ENCODE measurements at regions not wholly inside any gene's neighbourhood (a gene's known extent, or its start where the extent isn't known, plus 50 kb on each side); places are given as distances from the start of the nearest gene placed in this dataset.
"Not testable (repeated sequence)": the region's sequence is repeated elsewhere in the genome, so short reads cannot be mapped to it uniquely, and the experiment has no call there.

GRCh38 chr9:117851836-117852461 is 147.7 kb downstream of the TLR4 start:
- H3K27ac ChIP-seq, H3K4me3 ChIP-seq: not testable (repeated sequence)

- Histone ChIP-seq H3K4me3 (no peak overlapping the region), H3K27ac (no peak overlapping the region)
Observed at GRCh38 chr9:117858561-117858960, 154.4 kb downstream of the TLR4 start.

- Histone ChIP-seq H3K4me3 (no peak overlapping the region), H3K27ac (no peak overlapping the region)
Observed at GRCh38 chr9:117860849-117861248, 156.6 kb downstream of the TLR4 start.

- Histone ChIP-seq H3K27ac (no peak overlapping the region), H3K4me3 (no peak overlapping the region)
Observed at GRCh38 chr9:117864385-117865057, 160.3 kb downstream of the TLR4 start.

DNA sequence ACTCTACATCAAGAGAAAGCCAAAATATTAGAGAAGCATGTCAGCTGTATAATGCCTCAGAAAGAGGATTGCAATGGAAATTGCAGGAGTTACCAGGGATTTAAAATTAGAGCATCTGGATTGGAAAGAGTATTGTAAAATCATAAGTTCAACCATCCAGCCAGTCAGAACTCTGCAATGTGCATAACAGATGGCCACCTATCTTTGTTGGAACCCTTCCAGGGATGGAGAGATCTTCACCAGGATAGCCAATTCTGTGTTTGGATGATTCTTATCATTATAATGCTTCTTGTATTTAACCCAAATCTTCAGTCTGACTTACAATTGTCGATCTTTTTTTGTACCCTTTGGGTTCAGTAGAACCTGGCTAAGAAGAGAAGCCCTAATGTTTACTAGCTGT is 164.4 kb downstream of the TLR4 start:
- H3K27ac ChIP-seq, result no peak overlapping the region
- H3K4me3 ChIP-seq, result no peak overlapping the region

- no peak overlapping the region for H3K4me3 ChIP-seq
- H3K27ac ChIP-seq, result no peak overlapping the region
Observed at GRCh38 chr9:117869287-117869686, 165.1 kb downstream of the TLR4 start.

DNA sequence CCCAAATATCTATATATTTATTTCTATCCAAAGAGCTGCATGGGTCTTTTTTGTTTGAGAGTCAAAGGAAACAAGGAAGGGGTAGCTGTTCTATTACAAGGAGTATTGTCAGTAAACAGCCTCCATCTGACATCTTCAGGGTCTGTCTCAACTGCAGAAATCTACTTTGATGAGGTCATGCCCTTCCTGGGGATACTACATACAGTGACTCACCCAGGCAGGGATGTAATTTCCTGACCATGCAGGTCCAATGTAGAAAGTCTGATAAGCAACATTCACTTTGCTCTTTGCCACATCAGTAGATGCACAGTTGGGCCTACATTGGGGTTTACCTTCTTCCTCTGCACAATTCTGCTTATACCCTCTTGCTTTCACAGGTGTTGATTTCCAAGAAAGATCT is 165.5 kb downstream of the TLR4 start:
- Histone ChIP-seq H3K27ac (no peak overlapping the region), H3K4me3 (no peak overlapping the region)

DNA sequence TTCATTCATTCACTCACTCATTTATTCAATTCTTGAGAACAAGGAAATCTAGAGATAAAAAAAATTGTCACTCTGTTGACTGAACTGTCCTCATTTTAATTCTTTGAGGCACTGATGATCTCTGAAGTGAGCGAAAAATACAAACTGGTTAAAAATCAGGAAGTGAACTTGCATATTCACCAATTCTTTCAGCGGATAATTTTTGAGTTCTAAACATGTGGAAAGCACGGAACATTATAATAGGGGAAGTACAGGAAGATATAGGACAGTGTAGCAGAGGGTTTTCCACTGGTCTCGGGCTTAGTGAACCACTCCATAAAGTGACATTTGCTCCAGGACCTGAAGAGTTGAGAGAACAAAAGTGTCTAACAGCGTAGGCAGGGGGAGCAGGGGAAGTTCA is 169.5 kb downstream of the TLR4 start:
- Histone ChIP-seq H3K4me3 (no peak overlapping the region), H3K27ac (no peak overlapping the region)

DNA sequence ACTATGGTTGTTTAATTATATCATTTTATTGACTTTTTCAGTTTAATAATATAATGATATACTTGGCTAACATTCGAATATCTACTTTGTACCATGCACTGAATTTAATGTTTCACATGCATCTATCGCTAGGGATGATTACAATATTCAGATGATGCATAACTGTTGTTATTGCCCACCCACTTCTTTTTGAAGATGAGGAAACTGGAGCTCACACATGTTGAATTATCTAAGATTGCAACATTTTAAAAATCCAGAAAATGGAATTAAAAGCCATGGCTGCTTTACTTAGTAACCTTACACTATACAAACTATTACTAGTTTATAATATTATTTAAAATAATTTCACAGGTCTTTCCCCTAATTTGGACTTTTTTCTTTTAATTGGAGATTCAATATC is 171.7 kb downstream of the TLR4 start:
- Histone ChIP-seq H3K4me3 (no peak overlapping the region), H3K27ac (no peak overlapping the region)

DNA sequence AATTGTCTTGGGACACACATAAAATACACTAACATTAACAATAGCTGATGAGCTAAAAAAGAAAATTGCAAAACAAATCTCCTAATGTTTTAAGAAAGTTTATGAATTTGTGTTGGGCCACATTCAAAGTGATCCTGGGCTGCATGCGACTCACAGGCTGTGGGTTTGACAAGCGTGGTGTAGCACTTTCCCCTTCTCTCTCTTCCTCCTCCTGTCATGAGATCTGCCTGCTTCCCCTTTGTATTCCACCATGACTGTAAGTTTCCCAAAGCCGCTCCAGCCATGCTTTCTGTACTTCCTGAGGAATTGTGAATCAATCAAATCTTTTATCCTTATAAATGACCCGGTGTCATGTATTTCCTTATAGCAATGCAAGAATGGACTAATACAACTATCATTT is 178.0 kb downstream of the TLR4 start:
- Histone ChIP-seq H3K27ac (no peak overlapping the region), H3K4me3 (no peak overlapping the region)

GRCh38 chr9:117886616-117887015 is 182.4 kb downstream of the TLR4 start:
- Histone ChIP-seq H3K27ac (no peak overlapping the region), H3K4me3 (no peak overlapping the region)

GRCh38 chr9:117887383-117887782 is 183.2 kb downstream of the TLR4 start:
- H3K27ac ChIP-seq, result peak overlapping the region in 1 of 21 experiments; percentile 1

DNA sequence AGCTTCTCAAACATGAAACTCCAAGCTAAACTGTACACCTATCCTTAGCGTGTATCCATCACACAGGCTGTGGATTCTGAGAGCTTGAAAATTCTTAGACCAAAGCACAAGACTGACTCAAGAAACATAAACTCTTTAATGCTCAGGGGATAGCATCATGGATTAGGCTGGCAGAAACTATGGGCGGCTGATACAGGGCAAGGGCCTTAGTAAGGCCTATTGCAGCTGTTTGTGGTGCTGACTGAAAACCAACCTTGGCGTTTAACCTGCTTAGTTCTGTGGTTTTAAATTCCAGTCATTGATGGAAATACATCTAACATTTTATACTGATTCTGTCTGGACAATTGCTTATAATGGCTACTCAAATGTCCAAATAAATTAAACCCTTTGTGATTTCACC is 183.7 kb downstream of the TLR4 start:
- Histone ChIP-seq H3K4me3 (no peak overlapping the region), H3K27ac (peak overlapping the region in 1 of 21 experiments; percentile 1)

More at GRCh38 chr9:117887383-117887782, 183.2 kb downstream of the TLR4 start:
- no peak overlapping the region for H3K4me3 ChIP-seq

DNA sequence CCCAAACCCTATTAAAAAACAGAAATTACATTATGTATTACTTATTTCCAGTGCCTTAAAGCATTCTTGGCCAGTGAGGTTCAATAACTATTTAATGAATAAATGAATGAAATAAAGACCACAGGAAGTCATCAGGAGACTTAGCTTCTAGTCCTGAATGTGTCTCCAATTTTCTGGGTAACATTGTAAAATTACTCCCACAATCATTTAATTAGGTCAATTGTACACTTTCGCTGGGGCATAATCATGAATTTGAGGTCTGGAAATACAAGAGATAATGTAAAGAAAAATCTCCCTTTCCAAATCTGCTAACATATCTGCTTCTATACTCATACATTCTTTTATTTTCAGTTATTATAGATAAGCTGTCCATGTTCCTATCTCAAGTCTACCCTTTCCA is 199.2 kb downstream of the TLR4 start:
- Histone ChIP-seq H3K27ac (no peak overlapping the region), H3K4me3 (no peak overlapping the region)

DNA sequence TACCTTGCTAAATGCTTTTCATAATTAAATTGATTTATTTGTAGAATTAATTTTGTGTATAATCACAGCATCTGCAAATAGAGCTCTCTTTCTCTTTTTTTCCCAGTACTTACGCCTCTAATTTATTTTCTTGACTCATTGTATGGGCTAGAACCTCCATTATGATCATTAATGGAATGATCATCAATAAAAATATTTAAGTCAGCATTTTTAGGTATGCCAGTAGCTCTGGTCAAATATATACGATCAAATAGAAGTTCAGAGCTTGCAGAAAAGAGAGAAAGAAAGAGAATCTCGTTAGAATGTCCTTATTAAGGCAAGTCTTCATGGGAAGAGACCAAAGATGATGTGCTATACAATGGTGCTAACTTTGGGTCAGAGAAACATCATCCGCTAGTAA is 202.6 kb downstream of the TLR4 start:
- Histone ChIP-seq H3K27ac (no peak overlapping the region), H3K4me3 (no peak overlapping the region)

DNA sequence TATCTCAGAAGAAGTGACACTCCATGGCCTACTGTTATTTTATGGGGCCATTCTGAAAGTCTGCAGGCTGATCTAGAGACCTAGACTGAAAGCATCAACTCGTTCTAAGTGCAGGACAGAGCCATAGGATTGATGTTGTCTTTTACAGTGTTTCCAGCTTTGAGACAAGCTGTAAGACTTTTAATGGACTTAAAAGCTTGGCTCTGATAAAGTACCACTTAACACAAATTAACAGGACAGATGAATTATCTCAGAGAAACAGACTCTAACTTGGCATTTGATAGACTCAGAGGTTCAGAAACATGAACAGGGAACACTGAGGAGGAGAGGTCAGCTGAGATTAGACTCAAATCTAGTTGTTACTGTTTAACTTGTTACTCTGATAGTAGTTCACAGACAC is 203.2 kb downstream of the TLR4 start:
- H3K27ac ChIP-seq, result no peak overlapping the region
- no peak overlapping the region for H3K4me3 ChIP-seq

- no peak overlapping the region for H3K4me3 ChIP-seq
Observed at GRCh38 chr9:117916291-117916690, 212.1 kb downstream of the TLR4 start.

GRCh38 chr9:117917873-117918272 is 213.7 kb downstream of the TLR4 start:
- Histone ChIP-seq H3K27ac (no peak overlapping the region), H3K4me3 (no peak overlapping the region)

More at GRCh38 chr9:117916291-117916690, 212.1 kb downstream of the TLR4 start:
- H3K27ac ChIP-seq, result no peak overlapping the region

GRCh38 chr9:117919538-117919937 is 215.3 kb downstream of the TLR4 start:
- Histone ChIP-seq H3K4me3 (no peak overlapping the region), H3K27ac (no peak overlapping the region)

DNA sequence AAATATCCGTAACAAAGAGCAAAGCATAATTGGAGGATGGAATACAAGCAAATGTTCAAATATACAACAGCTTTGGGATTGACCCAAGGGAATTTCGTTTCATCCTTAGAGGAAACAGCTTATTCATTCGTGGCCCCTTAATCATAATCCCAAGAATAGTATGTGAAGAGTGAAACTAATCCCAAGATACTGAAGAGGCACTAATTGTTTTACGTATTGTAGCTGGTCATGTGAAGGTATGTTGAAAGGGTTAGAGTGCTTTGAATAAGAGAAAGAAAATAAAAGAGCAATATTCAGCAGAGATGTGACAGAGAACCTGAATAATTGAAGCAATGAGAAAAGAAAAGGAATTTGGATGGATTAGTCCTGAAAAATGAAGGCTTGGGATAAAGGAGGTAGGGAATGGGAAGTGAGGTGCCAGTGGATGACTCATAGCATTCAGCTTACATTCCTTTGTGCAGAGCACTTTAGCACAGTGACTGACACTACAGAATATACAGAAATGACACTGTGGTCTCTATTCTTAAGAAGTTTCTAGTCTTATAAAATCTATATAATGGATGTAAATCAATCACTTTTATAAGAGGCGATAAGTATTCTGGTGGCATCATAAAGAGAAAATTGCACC is 221.9 kb downstream of the TLR4 start:
- no peak overlapping the region for H3K27ac ChIP-seq
- no peak overlapping the region for H3K4me3 ChIP-seq

DNA sequence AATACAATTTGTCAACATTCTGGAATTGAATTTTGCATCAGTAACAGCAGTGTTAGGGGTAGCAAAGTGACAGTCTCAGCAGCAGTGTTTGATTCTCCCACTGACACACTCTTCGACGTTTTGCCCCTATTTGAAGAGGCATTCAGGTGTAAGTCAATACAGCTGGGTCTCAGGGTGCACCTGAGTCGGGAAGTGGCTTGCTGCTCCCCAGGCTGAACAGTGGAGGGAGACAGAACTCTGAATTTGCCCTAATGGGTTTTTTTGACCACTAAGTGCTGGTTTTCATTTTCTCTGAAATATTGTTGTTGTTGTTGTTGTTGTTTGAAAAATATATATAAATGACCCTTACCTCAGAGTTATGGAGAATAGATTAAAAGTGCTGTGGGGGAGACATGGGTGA is 223.2 kb downstream of the TLR4 start:
- Histone ChIP-seq H3K4me3 (no peak overlapping the region), H3K27ac (no peak overlapping the region)

Measured in skin epidermis (tissue), 12 donors.